ENCODE measurements at regions not wholly inside any gene's neighbourhood (a gene's known extent, or its start where the extent isn't known, plus 50 kb on each side); places are given as distances from the start of the nearest gene placed in this dataset.
"Not testable (repeated sequence)": the region's sequence is repeated elsewhere in the genome, so short reads cannot be mapped to it uniquely, and the experiment has no call there.

- not testable (repeated sequence) for TF ChIP-seq POLR3A (IDR thresholded peaks at IDR 0.05; ENCODE audit: borderline replicate concordance, extremely low read depth, insufficient read depth, insufficient read length); HDAC2 (IDR thresholded peaks at IDR 0.05); JUND (IDR thresholded peaks at IDR 0.05; ENCODE audit: borderline replicate concordance, low read depth, low read length); JUND (tag; IDR thresholded peaks at IDR 0.05; ENCODE audit: borderline replicate concordance, low read depth, low read length); CAMTA2 (CRISPR knock-in tag; conservative IDR thresholded peaks at IDR 0.05)
Observed at GRCh38 chr22:11029534-11029933, 4498.5 kb upstream of the OR11H1 start.

All from K562 (cell line).